ENCODE measurements at regions not wholly inside any gene's neighbourhood (a gene's known extent, or its start where the extent isn't known, plus 50 kb on each side); places are given as distances from the start of the nearest gene placed in this dataset.

DNA sequence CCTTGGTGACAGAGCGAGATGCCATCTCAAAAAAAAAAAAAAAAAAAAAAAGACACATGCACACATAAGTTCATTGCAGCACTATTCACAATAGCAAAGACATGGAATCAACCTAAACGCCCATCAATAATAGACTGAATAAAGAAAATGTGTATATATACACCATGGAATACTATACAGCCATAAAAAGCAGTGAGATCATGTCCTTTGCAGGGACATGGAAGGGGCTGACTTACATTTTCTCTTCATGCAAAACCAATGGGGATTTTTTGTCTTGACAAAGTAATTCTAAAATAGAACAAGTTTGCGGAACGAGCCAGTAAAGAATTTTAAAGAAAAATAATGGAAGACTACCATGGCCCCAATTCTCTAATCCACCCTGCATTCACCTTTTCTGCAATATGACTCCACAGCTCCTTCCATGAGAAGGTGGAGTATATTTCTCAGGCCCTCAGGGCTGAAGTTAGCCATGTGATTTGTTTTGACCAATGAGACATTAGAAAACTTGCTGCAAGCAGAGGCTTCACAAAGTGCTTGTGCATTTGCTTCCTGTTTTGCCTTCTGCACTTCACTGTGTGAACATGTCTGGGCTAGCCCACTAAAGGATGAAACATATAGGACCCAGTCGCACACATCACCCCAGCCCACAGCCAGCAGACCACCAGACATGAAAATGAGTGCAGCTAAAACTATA is 78.8 kb upstream of the NR5A2 start:
- TF ChIP-seq, protein P1, sequence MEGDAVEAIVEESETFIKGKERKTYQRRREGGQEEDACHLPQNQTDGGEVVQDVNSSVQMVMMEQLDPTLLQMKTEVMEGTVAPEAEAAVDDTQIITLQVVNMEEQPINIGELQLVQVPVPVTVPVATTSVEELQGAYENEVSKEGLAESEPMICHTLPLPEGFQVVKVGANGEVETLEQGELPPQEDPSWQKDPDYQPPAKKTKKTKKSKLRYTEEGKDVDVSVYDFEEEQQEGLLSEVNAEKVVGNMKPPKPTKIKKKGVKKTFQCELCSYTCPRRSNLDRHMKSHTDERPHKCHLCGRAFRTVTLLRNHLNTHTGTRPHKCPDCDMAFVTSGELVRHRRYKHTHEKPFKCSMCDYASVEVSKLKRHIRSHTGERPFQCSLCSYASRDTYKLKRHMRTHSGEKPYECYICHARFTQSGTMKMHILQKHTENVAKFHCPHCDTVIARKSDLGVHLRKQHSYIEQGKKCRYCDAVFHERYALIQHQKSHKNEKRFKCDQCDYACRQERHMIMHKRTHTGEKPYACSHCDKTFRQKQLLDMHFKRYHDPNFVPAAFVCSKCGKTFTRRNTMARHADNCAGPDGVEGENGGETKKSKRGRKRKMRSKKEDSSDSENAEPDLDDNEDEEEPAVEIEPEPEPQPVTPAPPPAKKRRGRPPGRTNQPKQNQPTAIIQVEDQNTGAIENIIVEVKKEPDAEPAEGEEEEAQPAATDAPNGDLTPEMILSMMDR (tag by site-specific recombination; IDR thresholded peaks at IDR 0.05): no peak
- no peak for TF ChIP-seq ZNF10 (tag by site-specific recombination; IDR thresholded peaks at IDR 0.05)
- no peak for TF ChIP-seq ZNF449 (tag by site-specific recombination; IDR thresholded peaks at IDR 0.05)
- TF ChIP-seq ZBTB11 (tag by site-specific recombination; conservative IDR thresholded peaks at IDR 0.05; ENCODE audit: low read depth): no peak
- TF ChIP-seq SP2 (tag by site-specific recombination; IDR thresholded peaks at IDR 0.05): no peak
- no peak for TF ChIP-seq ZNF184 (tag by site-specific recombination; IDR thresholded peaks at IDR 0.05)

All from HEK293 (cell line).